ENCODE measurements at regions not wholly inside any gene's neighbourhood (a gene's known extent, or its start where the extent isn't known, plus 50 kb on each side); places are given as distances from the start of the nearest gene placed in this dataset.

GRCh38 chr20:1831096-1831495 is 64.1 kb upstream of the SIRPA start:
- Histone ChIP-seq H3K36me3 (ENCODE audit: control insufficient read depth in 4 of 4, insufficient read depth in 4 of 4, low read length in 3 of 4) (no peaks in the 10 kb centered on the region), H3K4me3 (ENCODE audit: control insufficient read depth in 1 of 7, extremely low read depth in 1 of 7, insufficient read depth in 4 of 7, low read depth in 2 of 7, low read length in 6 of 7) (no peak overlapping the region), H3K4me1 (ENCODE audit: control extremely low read depth in 1 of 4, control insufficient read depth in 4 of 4, insufficient read depth in 4 of 4, low read length in 3 of 4) (peaks cover 0 to 19% (median 0%) of the 10 kb centered on the region in 4 experiments), H3K27me3 (replicated peaks in 2 of 5; ENCODE audit: control insufficient read depth in 4 of 5, insufficient read depth in 5 of 5, low read length in 4 of 5) (no peaks in the 10 kb centered on the region), H3K9me3 (ENCODE audit: control extremely low read depth in 1 of 5, control insufficient read depth in 4 of 5, insufficient read depth in 2 of 5, low read depth in 1 of 5, low read length in 4 of 5) (no peaks in the 10 kb centered on the region), H3K27ac (ENCODE audit: insufficient read depth in 1 of 2, low read depth in 1 of 2, low read length in 2 of 2, poor library complexity in 1 of 2, severe bottlenecking in 2 of 2) (no peak overlapping the region)
- POLR2A ChIA-PET: interaction anchor here (0.9 kb wide), 1 partner anchor 8 kb away, joined by 6 read pairs; no protein-coding TSS in a partner anchor
- CTCF ChIA-PET: no interaction called here
- no peak for DNase-seq
- 25% methylated on average over 1 of the region's 6 CpGs for WGBS (ENCODE audit: insufficient coverage)

GRCh38 chr20:1830240-1830639 is 65.0 kb upstream of the SIRPA start:
- H3K4me3 ChIP-seq (ENCODE audit: control insufficient read depth in 1 of 7, extremely low read depth in 1 of 7, insufficient read depth in 4 of 7, low read depth in 2 of 7, low read length in 6 of 7): no peak overlapping the region
- no peak for DNase-seq
- ChIA-PET POLR2A (interaction anchor here (0.9 kb wide), 1 partner anchor 9 kb away, joined by 6 read pairs; no protein-coding TSS in a partner anchor), CTCF (no interaction called here)
- WGBS (ENCODE audit: insufficient coverage): 94% methylated on average over 7 of the region's 7 CpGs
- no peaks in the 10 kb centered on the region for H3K9me3 ChIP-seq (ENCODE audit: control extremely low read depth in 1 of 5, control insufficient read depth in 4 of 5, insufficient read depth in 2 of 5, low read depth in 1 of 5, low read length in 4 of 5)
- H3K4me1 ChIP-seq (ENCODE audit: control extremely low read depth in 1 of 4, control insufficient read depth in 4 of 4, insufficient read depth in 4 of 4, low read length in 3 of 4): peaks cover 0 to 19% (median 0%) of the 10 kb centered on the region in 4 experiments
- no peaks in the 10 kb centered on the region for H3K27me3 ChIP-seq (replicated peaks in 2 of 5; ENCODE audit: control insufficient read depth in 4 of 5, insufficient read depth in 5 of 5, low read length in 4 of 5)
- H3K36me3 ChIP-seq (ENCODE audit: control insufficient read depth in 4 of 4, insufficient read depth in 4 of 4, low read length in 3 of 4): no peaks in the 10 kb centered on the region
- no peak overlapping the region for H3K27ac ChIP-seq (ENCODE audit: insufficient read depth in 1 of 2, low read depth in 1 of 2, low read length in 2 of 2, poor library complexity in 1 of 2, severe bottlenecking in 2 of 2)

- no peaks in the 10 kb centered on the region for H3K36me3 ChIP-seq (ENCODE audit: control insufficient read depth in 4 of 4, insufficient read depth in 4 of 4, low read length in 3 of 4)
- H3K9me3 ChIP-seq (ENCODE audit: control extremely low read depth in 1 of 5, control insufficient read depth in 4 of 5, insufficient read depth in 2 of 5, low read depth in 1 of 5, low read length in 4 of 5): no peaks in the 10 kb centered on the region
- no peak overlapping the region for H3K27ac ChIP-seq (ENCODE audit: insufficient read depth in 1 of 2, low read depth in 1 of 2, low read length in 2 of 2, poor library complexity in 1 of 2, severe bottlenecking in 2 of 2)
- 90% methylated on average over 7 of the region's 9 CpGs for WGBS (ENCODE audit: insufficient coverage)
- ChIA-PET POLR2A (no interaction called here), CTCF (no interaction called here)
- peaks cover 0 to 21% (median 0%) of the 10 kb centered on the region in 4 experiments for H3K4me1 ChIP-seq (ENCODE audit: control extremely low read depth in 1 of 4, control insufficient read depth in 4 of 4, insufficient read depth in 4 of 4, low read length in 3 of 4)
- H3K4me3 ChIP-seq (ENCODE audit: control insufficient read depth in 1 of 7, extremely low read depth in 1 of 7, insufficient read depth in 4 of 7, low read depth in 2 of 7, low read length in 6 of 7): no peak overlapping the region
- H3K27me3 ChIP-seq (replicated peaks in 2 of 5; ENCODE audit: control insufficient read depth in 4 of 5, insufficient read depth in 5 of 5, low read length in 4 of 5): no peaks in the 10 kb centered on the region
- no peak for DNase-seq
These were observed 65.7 kb upstream of the SIRPA start for GRCh38 chr20:1829531-1829930.

DNA sequence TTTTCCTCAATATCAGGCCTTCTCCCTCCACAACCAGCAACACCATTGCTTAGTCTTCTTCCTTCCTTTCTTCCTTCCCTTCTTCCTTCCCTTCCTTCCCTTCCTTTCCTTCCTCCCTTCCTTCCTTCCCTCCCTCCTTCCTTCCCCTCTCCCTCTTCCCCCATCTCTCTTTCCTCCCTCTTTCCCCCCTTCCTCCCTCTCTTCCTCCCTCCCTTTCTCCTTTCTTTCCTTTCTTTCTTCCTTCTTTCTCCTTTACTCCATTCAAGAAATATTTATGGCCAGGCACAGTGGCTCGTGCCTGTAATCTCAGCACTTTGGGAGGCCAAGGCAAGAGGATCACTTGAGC is 66.4 kb upstream of the SIRPA start:
- no peaks in the 10 kb centered on the region for H3K36me3 ChIP-seq (ENCODE audit: control insufficient read depth in 4 of 4, insufficient read depth in 4 of 4, low read length in 3 of 4)
- H3K4me1 ChIP-seq (ENCODE audit: control extremely low read depth in 1 of 4, control insufficient read depth in 4 of 4, insufficient read depth in 4 of 4, low read length in 3 of 4): peaks cover 0 to 26% (median 0%) of the 10 kb centered on the region in 4 experiments
- ChIA-PET POLR2A (no interaction called here), CTCF (no interaction called here)
- H3K27me3 ChIP-seq (replicated peaks in 2 of 5; ENCODE audit: control insufficient read depth in 4 of 5, insufficient read depth in 5 of 5, low read length in 4 of 5): no peaks in the 10 kb centered on the region
- no peak overlapping the region for H3K27ac ChIP-seq (ENCODE audit: insufficient read depth in 1 of 2, low read depth in 1 of 2, low read length in 2 of 2, poor library complexity in 1 of 2, severe bottlenecking in 2 of 2)
- WGBS (ENCODE audit: insufficient coverage): no CpG with 5 or more reads among the region's 1 CpG
- H3K9me3 ChIP-seq (ENCODE audit: control extremely low read depth in 1 of 5, control insufficient read depth in 4 of 5, insufficient read depth in 2 of 5, low read depth in 1 of 5, low read length in 4 of 5): peaks cover 0 to 5% (median 0%) of the 10 kb centered on the region in 5 experiments
- H3K4me3 ChIP-seq (ENCODE audit: control insufficient read depth in 1 of 7, extremely low read depth in 1 of 7, insufficient read depth in 4 of 7, low read depth in 2 of 7, low read length in 6 of 7): no peak overlapping the region
- DNase-seq: no peak

GRCh38 chr20:1827974-1828785 is 67.0 kb upstream of the SIRPA start:
- no peak overlapping the region for H3K27ac ChIP-seq (ENCODE audit: insufficient read depth in 1 of 2, low read depth in 1 of 2, low read length in 2 of 2, poor library complexity in 1 of 2, severe bottlenecking in 2 of 2)
- no peak for DNase-seq

GRCh38 chr20:1827510-1827973 is 67.7 kb upstream of the SIRPA start:
- peaks cover 0 to 28% (median 0%) of the 10 kb centered on the region in 4 experiments for H3K4me1 ChIP-seq (ENCODE audit: control extremely low read depth in 1 of 4, control insufficient read depth in 4 of 4, insufficient read depth in 4 of 4, low read length in 3 of 4)
- POLR2A ChIA-PET: no interaction called here

More at GRCh38 chr20:1827974-1828785, 67.0 kb upstream of the SIRPA start:
- ChIA-PET CTCF (interaction anchor here (0.6 kb wide), 1 partner anchor 10 kb away, joined by 3 read pairs; no protein-coding TSS in a partner anchor), POLR2A (no interaction called here)
- WGBS (ENCODE audit: insufficient coverage): 91% methylated on average over 12 of the region's 13 CpGs
- Histone ChIP-seq H3K27me3 (replicated peaks in 2 of 5; ENCODE audit: control insufficient read depth in 4 of 5, insufficient read depth in 5 of 5, low read length in 4 of 5) (no peaks in the 10 kb centered on the region), H3K4me3 (ENCODE audit: control insufficient read depth in 1 of 7, extremely low read depth in 1 of 7, insufficient read depth in 4 of 7, low read depth in 2 of 7, low read length in 6 of 7) (no peak overlapping the region), H3K36me3 (ENCODE audit: control insufficient read depth in 4 of 4, insufficient read depth in 4 of 4, low read length in 3 of 4) (no peaks in the 10 kb centered on the region), H3K9me3 (ENCODE audit: control extremely low read depth in 1 of 5, control insufficient read depth in 4 of 5, insufficient read depth in 2 of 5, low read depth in 1 of 5, low read length in 4 of 5) (peaks cover 0 to 10% (median 5%) of the 10 kb centered on the region in 5 experiments), H3K4me1 (ENCODE audit: control extremely low read depth in 1 of 4, control insufficient read depth in 4 of 4, insufficient read depth in 4 of 4, low read length in 3 of 4) (peaks cover 0 to 28% (median 0%) of the 10 kb centered on the region in 4 experiments)

GRCh38 chr20:1825938-1826445 is 69.2 kb upstream of the SIRPA start:
- Histone ChIP-seq H3K4me1 (ENCODE audit: control extremely low read depth in 1 of 4, control insufficient read depth in 4 of 4, insufficient read depth in 4 of 4, low read length in 3 of 4) (peaks cover 0 to 18% (median 0%) of the 10 kb centered on the region in 4 experiments), H3K27me3 (replicated peaks in 2 of 5; ENCODE audit: control insufficient read depth in 4 of 5, insufficient read depth in 5 of 5, low read length in 4 of 5) (no peaks in the 10 kb centered on the region), H3K9me3 (ENCODE audit: control extremely low read depth in 1 of 5, control insufficient read depth in 4 of 5, insufficient read depth in 2 of 5, low read depth in 1 of 5, low read length in 4 of 5) (peaks cover 0 to 21% (median 14%) of the 10 kb centered on the region in 5 experiments), H3K4me3 (ENCODE audit: control insufficient read depth in 1 of 7, extremely low read depth in 1 of 7, insufficient read depth in 4 of 7, low read depth in 2 of 7, low read length in 6 of 7) (no peak overlapping the region), H3K36me3 (ENCODE audit: control insufficient read depth in 4 of 4, insufficient read depth in 4 of 4, low read length in 3 of 4) (no peaks in the 10 kb centered on the region), H3K27ac (ENCODE audit: insufficient read depth in 1 of 2, low read depth in 1 of 2, low read length in 2 of 2, poor library complexity in 1 of 2, severe bottlenecking in 2 of 2) (no peak overlapping the region)
- 94% methylated on average over 4 of the region's 4 CpGs for WGBS (ENCODE audit: insufficient coverage)
- POLR2A ChIA-PET: no interaction called here
- no peak for DNase-seq
- CTCF ChIA-PET: interaction anchor here (1.3 to 1.6 kb wide), 2 partner anchors 17 to 24 kb away, joined by 3 read pairs; no protein-coding TSS in a partner anchor

More at GRCh38 chr20:1827510-1827973, 67.7 kb upstream of the SIRPA start:
- DNase-seq: no peak
- Histone ChIP-seq H3K4me3 (ENCODE audit: control insufficient read depth in 1 of 7, extremely low read depth in 1 of 7, insufficient read depth in 4 of 7, low read depth in 2 of 7, low read length in 6 of 7) (no peak overlapping the region), H3K36me3 (ENCODE audit: control insufficient read depth in 4 of 4, insufficient read depth in 4 of 4, low read length in 3 of 4) (no peaks in the 10 kb centered on the region), H3K27me3 (replicated peaks in 2 of 5; ENCODE audit: control insufficient read depth in 4 of 5, insufficient read depth in 5 of 5, low read length in 4 of 5) (no peaks in the 10 kb centered on the region), H3K27ac (ENCODE audit: insufficient read depth in 1 of 2, low read depth in 1 of 2, low read length in 2 of 2, poor library complexity in 1 of 2, severe bottlenecking in 2 of 2) (no peak overlapping the region), H3K9me3 (ENCODE audit: control extremely low read depth in 1 of 5, control insufficient read depth in 4 of 5, insufficient read depth in 2 of 5, low read depth in 1 of 5, low read length in 4 of 5) (peaks cover 0 to 12% (median 8%) of the 10 kb centered on the region in 5 experiments)
- WGBS (ENCODE audit: insufficient coverage): 96% methylated on average over 5 of the region's 5 CpGs
- CTCF ChIA-PET: no interaction called here
